Renal cortex interstitium (tissue), 11 donors: ENCODE measurements at regions not wholly inside any gene's neighbourhood (a gene's known extent, or its start where the extent isn't known, plus 50 kb on each side); places are given as distances from the start of the nearest gene placed in this dataset.
A peak's percentile ranks its signal among the peaks of the same experiment; 100 is the strongest.

Experiments
- DNase-seq, 11 donors: peaks; one replicate each; pipeline ENCODE4 v3.0.0-alpha.2; 2013; ENCODE audit warnings: low read depth in 9 of 11, low spot score in 4 of 11; ENCODE audit errors: extremely low read depth in 1 of 11

- no peak for DNase-seq
Measured at GRCh38 chr17:14793237-14793636, 471.9 kb downstream of the PMP22 start.

- no peak for DNase-seq
Measured at GRCh38 chr17:14792746-14793145, 472.4 kb downstream of the PMP22 start.

- DNase-seq: no peak
Measured at GRCh38 chr17:14791221-14791620, 473.9 kb downstream of the PMP22 start.

DNA sequence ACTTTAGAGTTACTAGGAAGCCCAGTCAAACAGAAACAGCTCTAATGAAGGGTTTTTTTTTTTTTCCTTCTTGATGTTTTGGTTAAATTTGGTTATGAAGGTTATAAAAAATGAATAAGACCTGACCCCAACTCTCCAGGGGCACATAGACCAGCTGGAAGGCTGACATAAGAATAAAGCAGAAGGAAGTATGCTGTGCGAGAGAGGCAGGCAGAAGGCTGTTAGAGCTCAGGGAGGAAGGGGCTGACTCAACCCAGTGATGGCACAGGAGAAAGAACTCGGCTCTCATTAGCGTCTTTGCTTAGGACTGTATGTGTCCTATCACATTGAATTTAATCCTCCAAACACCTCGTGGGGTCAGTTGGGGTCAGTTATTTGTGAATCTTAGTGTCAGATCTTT lies 474.6 kb downstream of the PMP22 start:
- no peak for DNase-seq

DNA sequence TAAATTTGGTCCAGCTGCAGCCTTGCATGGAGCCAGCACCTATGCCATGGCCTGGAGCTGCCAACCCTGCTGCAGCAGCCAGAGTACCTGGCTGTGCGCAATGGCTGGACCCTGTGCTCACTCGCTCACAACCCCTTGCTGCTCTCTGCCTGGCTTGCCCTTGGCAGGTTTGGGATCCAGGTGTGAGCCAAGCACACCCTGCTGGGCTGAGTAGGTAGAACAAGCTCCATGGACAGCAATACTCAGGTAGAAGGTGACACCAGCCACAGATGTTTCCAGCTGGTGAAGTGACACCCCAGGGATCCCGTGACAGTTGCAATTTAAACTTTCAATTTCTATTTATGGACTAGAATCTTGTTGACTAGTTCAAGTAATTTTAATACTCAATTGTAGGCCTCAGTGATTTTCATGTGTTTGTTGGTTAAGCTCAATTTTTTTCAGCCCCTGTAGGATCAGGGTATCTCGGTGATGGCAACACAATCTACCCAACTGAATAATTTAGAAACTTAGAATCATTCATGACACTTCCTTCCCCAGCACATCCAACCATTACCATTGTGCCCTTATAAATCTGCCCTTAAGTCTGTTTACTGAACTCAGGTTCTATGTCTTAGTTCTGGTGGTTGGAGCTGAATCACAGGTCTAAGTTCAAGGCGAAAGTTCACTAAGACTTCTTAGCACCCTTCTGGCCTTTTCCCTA lies 480.0 kb downstream of the PMP22 start:
- DNase-seq: no peak

DNA sequence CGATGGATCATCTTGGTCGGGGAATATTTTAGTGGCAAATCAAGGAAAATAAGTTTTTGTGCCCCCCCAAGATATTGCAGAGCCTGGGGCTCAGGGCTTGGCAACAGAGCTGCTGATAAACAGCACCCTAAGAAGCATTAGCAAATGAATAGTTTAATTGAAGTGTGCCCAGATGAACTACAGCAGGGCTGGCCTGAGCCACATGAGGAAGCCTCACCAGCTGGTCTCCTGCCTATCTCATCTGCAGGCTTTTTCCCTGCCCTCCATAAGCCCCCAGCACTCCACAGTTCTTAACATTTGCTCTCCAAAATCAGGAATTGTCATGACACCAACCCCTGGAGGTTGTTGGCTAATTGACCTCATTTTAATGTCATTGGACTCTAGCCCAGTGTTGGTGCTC lies 480.2 kb downstream of the HS3ST3B1 start:
- no peak for DNase-seq

- no peak for DNase-seq
Measured at GRCh38 chr17:14780097-14780651, 479.3 kb downstream of the HS3ST3B1 start.

DNA sequence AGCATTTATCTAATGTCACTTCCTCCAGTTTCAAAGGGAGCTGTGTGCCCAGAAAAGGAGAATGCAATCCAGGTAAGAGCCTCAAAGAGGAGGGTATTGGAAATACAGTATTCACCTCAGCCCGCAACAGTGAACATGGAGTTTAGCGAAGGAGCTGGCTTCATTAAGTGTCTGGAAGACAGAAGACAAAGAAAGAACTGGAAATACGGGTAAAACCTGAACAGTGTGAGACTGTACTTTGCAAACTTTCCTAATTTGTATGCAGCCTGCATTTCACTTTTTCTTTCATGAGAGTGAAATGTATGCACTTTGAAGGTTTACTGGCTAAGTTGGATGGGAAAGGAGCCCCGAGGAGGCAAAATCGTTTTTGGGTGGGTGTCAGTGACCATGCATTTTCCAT lies 478.4 kb downstream of the HS3ST3B1 start:
- peak in 7 of 11 donors; percentile 19 to 73 (median 26) for DNase-seq

DNA sequence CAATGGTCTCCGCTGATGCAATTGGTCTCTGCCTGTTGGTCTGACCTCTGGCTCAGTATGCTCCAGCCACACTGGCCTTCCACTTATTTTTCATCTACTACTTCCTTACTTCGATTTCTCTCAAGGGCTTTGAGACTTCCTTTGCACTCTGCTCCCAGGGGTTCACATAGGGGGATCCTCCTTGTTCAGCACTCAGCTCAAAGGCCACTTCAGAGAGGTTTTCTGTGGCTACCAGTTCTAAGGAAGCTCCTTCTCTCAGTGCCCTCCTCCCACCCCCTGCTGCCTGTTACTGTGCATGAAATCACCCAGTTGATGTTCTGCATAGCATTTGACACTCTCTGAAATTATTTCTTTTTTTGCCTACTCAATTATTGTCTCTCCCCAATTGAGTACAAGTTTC lies 476.4 kb downstream of the HS3ST3B1 start:
- no peak for DNase-seq

GRCh38 chr17:14776791-14777190 lies 475.9 kb downstream of the HS3ST3B1 start:
- DNase-seq: no peak

DNA sequence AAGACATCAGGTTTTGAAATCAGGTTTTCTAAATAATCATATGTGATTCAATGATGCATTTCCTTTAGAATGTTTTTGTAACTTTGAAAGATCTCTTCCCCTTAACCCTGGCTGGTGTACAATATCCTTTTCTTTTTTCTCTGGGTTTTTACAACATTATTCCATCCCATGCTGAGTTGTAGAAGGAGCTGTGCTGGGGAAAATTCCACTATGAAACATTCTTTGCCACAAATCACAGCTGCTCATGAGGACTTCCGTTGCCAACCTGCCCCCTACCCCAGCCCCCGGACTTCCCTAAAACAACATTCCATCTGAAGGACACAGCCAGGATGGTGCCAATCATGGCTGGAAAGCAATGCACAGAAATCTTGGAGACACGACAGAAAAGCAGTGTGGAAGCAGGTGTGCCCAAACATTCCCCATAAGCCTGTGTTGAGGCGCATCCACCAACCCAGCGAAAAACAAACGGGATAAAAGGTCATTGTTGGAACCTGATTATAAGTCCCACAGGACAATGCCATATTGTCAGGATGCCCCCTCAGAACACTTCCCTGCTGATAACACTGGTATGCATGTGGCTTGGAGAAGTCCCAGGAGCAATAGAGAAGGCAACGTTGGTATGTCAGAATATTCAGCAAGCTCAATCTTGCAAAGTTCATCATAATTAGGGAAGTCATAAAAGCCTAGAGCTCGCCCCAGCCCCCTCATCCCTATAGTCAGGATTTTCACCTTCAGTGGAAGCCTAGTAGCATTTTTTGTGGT lies 475.0 kb downstream of the HS3ST3B1 start:
- DNase-seq: no peak

- DNase-seq: no peak
Measured at GRCh38 chr17:14774774-14775173, 473.9 kb downstream of the HS3ST3B1 start.

DNA sequence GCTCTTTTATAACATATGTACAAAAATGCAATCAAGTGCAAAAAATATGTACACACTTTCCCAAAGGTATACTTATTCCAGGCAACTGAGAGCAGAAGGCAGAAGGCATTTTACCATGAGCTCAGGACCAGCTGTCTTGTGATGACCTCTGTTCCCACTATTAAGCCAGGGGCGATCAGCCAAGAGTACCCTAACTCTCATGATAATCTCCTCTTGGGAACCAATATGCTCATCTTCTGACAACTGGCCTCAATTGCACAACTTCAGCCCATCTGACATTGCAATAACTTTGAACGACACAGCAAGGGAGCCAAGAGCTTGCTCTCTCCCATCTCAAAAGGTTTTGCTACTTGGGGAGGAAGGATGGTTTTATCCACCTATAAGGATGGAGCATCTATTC lies 471.9 kb downstream of the HS3ST3B1 start:
- no peak for DNase-seq

- no peak for DNase-seq
Measured at GRCh38 chr17:14771543-14771942, 470.7 kb downstream of the HS3ST3B1 start.

- no peak for DNase-seq
Measured at GRCh38 chr17:14768923-14769322, 468.0 kb downstream of the HS3ST3B1 start.

DNA sequence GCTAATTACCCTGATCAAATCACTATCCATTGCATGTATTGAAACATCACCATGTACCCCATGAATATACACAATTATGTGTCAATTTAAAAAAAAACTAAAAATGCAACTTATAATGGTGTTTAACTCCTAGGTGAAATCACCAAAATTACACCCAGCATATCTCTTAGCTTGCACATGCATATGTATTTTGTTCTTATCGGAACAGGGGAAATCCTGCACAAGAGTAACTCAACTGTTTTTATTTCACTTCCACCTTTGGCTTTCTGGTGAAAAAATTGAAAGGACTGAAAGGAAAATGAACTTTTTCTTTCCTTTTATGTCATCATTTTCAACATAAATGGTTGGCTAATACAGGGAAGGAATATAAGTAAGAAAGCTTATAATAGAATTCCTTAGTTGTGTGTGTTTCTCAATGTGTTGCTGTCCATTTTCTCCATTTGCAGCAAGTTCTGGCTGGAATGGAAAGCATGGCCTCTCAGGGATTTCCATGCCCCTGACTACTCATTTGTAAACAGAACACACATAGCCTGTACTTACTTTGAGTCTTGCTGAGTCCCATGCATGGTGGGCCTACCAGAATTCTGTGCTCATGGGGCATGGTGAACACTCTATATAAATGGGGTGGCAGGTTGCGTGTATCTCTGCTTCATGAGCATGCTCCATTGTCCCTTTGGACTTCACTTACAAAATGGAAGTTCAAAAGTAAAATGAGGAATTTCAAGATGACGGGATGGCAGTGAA lies 462.0 kb downstream of the HS3ST3B1 start:
- DNase-seq: no peak

- DNase-seq: peak in 6 of 11 donors; percentile 16 to 53 (median 34)
Measured at GRCh38 chr17:14760719-14761411, 460.0 kb downstream of the HS3ST3B1 start.

- no peak for DNase-seq
Measured at GRCh38 chr17:14760212-14760611, 459.3 kb downstream of the HS3ST3B1 start.

GRCh38 chr17:14759325-14759724 lies 458.4 kb downstream of the HS3ST3B1 start:
- no peak for DNase-seq
